ENCODE measurements at regions not wholly inside any gene's neighbourhood (a gene's known extent, or its start where the extent isn't known, plus 50 kb on each side); places are given as distances from the start of the nearest gene placed in this dataset.

GRCh38 chr18:10386956-10387355 lies 67.5 kb upstream of the APCDD1 start:
- TF ChIP-seq POLR2A (IDR thresholded peaks at IDR 0.05; ENCODE audit: borderline replicate concordance, extremely low read depth, insufficient read depth, insufficient read length) (no peak), ZBTB33 (IDR thresholded peaks at IDR 0.05; ENCODE audit: extremely low read depth, insufficient replicate concordance, low read length) (no peak), CTCF (IDR thresholded peaks at IDR 0.05 in 2 of 3, conservative IDR thresholded peaks at IDR 0.05 in 1 of 3; ENCODE audit: borderline replicate concordance in 1 of 3, insufficient read depth in 1 of 3, low read depth in 2 of 3, low read length in 2 of 3) (no peak), ATF3 (IDR thresholded peaks at IDR 0.05) (no peak), RAD21 (IDR thresholded peaks at IDR 0.05; ENCODE audit: low read depth) (no peak), FOSL1 (IDR thresholded peaks at IDR 0.05; ENCODE audit: low read depth) (no peak), EZH2phosphoT487 (IDR thresholded peaks at IDR 0.05; ENCODE audit: borderline replicate concordance) (no peak), REST (IDR thresholded peaks at IDR 0.05; ENCODE audit: low read depth) (no peak)

Data from HCT116 (cell line).